ENCODE measurements at regions not wholly inside any gene's neighbourhood (a gene's known extent, or its start where the extent isn't known, plus 50 kb on each side); places are given as distances from the start of the nearest gene placed in this dataset.

DNA sequence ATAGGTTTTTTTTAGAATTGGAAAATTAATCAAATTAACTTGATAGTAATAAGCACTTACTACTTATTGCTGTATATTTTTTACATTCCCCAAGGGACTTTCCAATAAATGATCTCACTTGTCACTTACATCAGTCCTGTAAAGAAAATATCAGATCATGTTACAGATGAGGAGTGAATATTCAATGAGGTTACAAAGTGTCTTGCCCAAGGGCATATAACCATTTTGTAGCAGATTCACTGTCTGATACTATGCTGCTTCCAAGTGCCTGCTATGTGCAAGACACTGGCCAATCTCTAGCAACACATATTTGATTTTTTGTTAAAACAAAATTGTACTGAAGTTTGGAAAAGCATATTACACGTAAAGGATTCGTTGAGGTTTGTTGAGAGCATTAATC lies 1287.7 kb downstream of the FAM133A start:
- Histone ChIP-seq H3K36me3 (ENCODE audit: control insufficient read depth, insufficient read depth, low read length) (no peaks in the 10 kb centered on the region), H3K4me3 (ENCODE audit: low read depth, low read length) (no peak overlapping the region), H3K27me3 (ENCODE audit: control insufficient read depth, insufficient read depth, low read length) (no peaks in the 10 kb centered on the region)
- DNase-seq (ENCODE audit: low read depth): no peak
- TF ChIP-seq, protein P1, sequence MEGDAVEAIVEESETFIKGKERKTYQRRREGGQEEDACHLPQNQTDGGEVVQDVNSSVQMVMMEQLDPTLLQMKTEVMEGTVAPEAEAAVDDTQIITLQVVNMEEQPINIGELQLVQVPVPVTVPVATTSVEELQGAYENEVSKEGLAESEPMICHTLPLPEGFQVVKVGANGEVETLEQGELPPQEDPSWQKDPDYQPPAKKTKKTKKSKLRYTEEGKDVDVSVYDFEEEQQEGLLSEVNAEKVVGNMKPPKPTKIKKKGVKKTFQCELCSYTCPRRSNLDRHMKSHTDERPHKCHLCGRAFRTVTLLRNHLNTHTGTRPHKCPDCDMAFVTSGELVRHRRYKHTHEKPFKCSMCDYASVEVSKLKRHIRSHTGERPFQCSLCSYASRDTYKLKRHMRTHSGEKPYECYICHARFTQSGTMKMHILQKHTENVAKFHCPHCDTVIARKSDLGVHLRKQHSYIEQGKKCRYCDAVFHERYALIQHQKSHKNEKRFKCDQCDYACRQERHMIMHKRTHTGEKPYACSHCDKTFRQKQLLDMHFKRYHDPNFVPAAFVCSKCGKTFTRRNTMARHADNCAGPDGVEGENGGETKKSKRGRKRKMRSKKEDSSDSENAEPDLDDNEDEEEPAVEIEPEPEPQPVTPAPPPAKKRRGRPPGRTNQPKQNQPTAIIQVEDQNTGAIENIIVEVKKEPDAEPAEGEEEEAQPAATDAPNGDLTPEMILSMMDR (IDR thresholded peaks at IDR 0.05; ENCODE audit: insufficient read depth, low read length, poor library complexity, severe bottlenecking): no peak

- H3K36me3 ChIP-seq (ENCODE audit: control insufficient read depth, insufficient read depth, low read length): no peaks in the 10 kb centered on the region
- H3K27me3 ChIP-seq (ENCODE audit: control insufficient read depth, insufficient read depth, low read length): no peaks in the 10 kb centered on the region
- no peak for DNase-seq (ENCODE audit: low read depth)
- no peak overlapping the region for H3K4me3 ChIP-seq (ENCODE audit: low read depth, low read length)
- TF ChIP-seq, protein P1 (IDR thresholded peaks at IDR 0.05; ENCODE audit: insufficient read depth, low read length, poor library complexity, severe bottlenecking): no peak
Measured at GRCh38 chrX:94977562-94977961, 1303.6 kb downstream of the FAM133A start.

DNA sequence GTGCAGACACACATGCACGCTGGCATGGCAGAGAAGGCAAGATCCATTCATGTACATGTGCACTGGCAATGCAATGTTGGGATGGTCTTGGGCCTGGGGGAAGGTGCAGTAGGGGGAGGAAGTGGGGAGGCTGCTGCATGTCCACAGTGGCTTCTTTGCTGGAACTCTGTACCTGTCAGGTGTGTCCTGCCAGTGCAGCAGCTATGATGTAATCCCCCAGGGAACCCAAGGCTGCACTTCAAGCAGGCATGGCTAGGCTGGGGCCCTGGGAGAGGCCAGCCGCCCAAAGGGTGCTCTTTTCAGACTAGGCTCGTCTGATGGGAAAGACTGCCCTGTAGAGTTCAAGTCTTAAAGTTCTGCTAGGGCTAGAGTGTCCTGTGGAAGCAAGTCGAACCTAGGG lies 1304.0 kb downstream of the FAM133A start:
- H3K27me3 ChIP-seq (ENCODE audit: control insufficient read depth, insufficient read depth, low read length): no peaks in the 10 kb centered on the region
- no peaks in the 10 kb centered on the region for H3K36me3 ChIP-seq (ENCODE audit: control insufficient read depth, insufficient read depth, low read length)
- no peak for DNase-seq (ENCODE audit: low read depth)
- no peak overlapping the region for H3K4me3 ChIP-seq (ENCODE audit: low read depth, low read length)
- TF ChIP-seq, protein P1 (IDR thresholded peaks at IDR 0.05; ENCODE audit: insufficient read depth, low read length, poor library complexity, severe bottlenecking): no peak
